SHP77 treated with DMSO at 0.1 percent for 48 hours (cell line): ENCODE measurements at regions not wholly inside any gene's neighbourhood (a gene's known extent, or its start where the extent isn't known, plus 50 kb on each side); places are given as distances from the start of the nearest gene placed in this dataset.

Experiments
- DNase-seq: peaks from one replicate; lab custom pipeline; 2025; lab: John Stamatoyannopoulos, UW

DNA sequence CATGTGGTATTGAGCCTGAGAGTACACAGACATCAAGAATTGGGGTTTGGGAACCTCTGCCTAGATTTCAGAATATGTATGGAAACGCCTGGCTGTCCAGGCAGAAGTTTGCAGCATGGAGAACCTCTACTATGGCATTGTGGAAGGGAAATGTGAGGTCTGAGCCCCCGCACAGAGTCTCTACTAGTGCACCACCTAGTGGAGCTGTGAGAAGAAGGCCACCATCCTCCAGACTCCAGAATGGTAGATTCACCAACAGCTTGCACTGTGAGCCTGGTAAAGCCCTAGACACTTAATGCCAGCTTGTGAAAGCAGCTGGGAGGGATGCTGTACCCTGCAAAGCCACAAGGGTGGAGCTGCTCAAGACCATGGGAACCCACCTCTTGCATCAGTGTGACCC lies 658.2 kb downstream of the HACE1 start:
- DNase-seq: no peak

DNA sequence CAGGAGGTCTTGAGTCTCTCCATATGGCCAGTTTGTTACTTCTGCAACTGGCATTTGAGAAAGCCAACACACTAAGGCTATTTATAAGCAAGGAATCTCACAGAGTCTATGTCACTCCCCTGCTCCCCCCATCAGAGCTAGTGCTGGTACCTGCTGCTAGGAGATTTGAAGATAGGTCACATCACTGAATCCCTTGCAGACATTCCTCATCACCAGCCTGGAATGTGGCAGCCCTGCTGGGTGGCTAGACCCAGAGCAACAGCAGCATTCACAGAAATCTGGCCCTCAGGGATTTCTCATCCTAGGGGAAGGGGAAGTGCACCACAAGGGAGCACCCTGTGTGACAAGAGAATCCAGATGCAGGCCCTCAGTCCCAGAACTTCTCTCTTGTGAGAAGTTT lies 672.1 kb downstream of the HACE1 start:
- no peak for DNase-seq

DNA sequence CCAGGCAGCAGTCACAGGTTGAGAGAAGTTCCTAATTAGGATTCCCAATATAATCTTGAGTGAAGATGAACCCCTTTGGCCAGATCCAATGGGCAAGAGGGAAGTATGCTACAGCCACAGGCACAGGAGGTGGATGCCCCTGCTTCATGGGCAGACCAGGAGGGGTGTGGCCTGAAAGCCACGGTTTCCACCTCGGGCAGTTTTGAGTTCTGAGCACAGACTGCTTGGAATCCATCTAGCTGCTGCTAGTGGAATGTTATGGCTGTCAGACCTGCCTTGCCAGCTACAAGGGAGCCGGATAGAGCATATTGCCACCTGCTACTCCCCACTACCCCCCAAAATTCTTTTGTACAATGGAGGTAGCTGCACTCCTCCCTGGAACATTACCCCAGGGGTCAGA lies 672.9 kb downstream of the HACE1 start:
- no peak for DNase-seq

DNA sequence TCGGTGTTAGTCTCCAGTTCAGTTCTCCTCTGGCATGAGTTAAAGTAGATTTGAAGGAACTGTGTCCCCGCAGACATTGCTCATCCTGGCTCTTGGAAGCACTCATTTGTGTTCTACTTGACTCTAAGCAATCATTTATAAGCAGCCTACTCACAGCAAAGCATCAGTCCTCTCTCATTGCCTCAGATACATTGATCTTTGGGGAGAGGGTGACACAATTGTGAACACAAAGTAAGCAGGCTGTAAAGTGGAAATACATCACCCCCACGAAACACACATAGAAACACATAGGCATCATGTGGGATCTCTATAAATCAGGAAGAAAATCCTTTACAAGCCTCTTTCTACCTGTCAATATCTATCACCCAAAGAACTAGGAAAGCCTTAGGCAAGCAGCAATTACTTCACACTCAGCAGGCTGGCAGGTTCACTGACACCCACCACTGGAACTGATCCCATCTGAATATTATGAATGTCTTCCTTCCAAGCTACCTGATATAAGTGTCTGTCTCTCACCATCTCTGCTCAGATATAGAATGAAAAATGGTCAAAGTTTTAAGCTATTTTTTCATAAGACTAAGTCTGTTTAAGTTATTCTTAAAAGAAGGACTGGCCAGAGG lies 675.8 kb downstream of the HACE1 start:
- DNase-seq: no peak

DNA sequence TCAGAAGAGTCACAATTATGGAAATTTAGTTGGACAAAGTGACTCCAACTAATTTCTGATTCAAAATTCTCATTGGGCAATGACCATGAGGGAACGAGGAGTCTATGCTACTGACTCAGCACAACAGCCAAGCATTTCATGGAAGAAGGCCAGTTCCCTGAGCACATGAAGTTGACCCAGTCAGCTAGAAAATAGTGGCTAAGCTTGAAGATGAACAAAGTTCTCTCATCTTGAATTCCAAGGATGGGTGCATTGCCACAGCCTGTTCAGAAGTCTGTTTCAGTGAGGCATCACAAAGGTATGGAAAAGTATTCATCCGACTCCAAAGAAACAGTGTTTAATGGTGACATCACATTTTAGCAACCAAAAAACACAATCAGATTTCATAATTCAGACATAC lies 676.9 kb downstream of the HACE1 start:
- DNase-seq: no peak

DNA sequence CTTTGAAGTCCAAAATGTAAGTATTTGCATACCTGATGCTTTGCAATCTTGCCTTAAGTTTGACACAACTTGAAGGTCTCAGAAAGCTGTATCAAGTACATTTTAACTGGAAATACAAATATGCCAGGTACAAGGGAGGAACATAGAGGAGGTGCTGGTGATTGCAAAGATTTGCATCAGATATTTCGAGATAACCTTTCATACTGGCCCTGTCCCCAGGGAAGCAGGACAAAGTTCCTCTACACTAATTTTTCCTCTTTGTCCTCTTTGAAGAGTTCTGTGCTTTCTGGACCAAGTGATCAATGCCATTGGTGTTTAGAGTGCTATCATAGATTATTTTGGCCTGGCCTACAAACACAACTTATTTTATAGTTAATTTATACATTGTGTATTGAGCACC lies 686.1 kb downstream of the HACE1 start:
- DNase-seq: no peak

DNA sequence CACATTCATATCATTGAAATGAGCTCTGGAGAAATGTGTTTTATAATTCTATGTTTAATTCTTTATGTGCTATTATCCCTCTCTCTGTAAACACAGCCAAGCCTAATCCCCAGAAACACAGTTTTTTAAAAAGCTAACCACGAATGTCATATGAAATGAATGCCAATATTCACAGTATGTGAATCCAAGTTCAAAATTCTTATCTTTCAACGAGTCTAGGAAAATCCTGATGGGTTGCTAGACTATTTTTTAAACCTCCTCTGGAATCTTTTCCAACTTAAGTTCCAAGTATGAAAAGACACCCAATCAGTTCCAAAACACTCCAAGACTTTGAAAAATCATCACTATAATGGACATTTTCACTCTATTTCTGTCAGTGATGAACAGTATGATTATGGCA lies 689.3 kb downstream of the HACE1 start:
- no peak for DNase-seq

DNA sequence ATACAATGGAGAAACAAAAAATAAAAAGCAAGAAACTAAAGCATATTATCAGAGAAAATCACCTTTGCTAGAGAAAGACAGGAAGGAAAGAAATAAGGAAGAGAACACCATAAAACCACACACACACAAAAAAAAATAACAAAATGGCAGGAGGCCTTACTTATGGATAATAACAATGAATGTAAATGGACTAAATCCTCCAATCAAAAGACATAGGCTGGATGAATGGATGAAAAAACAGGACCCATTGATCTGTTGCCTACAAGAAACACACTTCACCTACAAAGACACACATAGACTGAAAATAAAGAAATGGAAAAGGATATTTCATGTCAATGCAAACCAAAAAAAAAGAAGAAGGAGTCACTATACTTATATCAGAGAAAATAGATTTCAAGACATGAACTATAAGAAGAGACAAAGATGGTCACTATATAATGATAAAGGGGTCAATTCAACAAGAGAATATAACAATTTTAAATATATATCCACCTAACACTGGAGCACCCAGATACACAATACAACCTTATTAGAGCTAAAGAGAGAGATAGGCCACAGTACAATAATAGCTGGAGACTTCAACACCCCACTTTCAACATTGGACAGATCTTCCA lies 693.6 kb downstream of the HACE1 start:
- DNase-seq: no peak

DNA sequence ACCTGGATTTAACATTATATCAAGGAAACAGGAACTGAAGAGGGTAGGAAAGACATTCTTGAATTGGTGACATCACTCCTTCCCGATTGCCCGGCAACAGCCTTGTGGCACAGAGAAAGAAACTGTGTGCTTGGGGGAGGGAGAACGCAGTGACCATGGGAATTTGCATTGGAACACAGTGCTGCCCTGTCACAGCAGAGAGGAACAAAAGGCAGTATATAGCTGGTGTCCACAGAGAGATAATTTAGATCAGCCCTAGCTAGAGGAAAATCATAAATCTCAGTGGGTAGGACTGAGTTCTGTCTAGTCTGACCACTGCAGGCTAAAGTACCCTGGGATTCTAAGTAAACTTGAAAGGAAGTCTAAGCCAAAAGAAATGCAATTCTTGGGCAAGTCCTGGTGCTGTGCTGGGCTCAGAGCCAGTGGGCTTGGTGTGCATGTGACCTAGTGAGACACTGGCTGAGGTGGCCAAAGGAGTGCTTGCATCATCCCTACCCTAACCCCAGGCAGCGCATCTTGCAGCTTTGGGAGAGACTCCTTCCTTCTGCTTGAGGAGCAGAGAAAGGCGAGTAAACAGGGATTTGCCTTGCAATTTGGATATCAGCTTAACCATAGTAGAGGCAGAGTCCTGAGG lies 697.6 kb downstream of the HACE1 start:
- DNase-seq: no peak

DNA sequence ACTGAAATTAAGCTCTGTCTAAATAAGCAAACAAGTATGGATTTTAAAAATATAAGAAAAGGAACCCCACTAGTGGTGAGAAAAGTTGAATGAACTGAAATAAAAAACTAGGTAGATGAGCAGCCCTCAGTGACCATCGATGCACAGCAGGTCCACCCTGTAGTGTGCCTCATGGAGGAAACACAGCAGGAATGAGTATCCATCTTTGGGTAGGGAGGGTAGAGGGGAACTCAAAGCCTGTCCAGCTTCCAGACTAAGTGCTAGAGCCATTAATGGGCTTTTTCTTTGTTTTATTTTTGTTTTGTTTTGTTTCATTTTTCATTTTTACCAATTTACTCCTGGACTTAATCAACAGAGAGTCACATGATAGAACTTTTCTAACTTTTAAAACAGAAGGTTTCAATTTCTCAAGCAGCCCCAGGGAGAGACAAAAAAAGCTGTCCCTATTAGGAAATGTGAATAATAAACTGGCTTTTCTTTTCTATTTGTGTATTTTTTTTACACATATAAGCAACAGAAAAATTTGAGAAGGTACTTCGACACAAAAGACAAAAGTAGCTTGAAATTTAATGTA lies 700.6 kb downstream of the HACE1 start:
- no peak for DNase-seq

DNA sequence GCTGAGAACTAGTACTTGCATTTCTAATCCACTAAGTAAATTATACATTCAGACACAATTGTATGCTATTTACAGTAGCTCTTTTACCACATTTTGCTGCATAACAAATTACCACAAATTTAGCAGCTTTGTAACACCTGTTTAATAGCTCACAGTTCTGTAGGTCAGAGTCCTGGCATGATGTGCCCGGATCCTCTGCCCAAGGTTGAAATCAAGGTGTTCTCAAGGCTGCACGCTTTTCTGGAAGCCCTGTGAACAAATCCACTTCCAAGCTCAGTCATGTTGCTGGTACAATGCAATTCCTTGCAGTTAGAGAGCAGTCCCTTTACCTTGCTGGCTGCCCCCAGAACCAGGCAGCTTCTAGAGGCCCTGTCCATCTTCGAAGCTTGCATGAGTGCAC lies 716.0 kb downstream of the HACE1 start:
- DNase-seq: no peak

DNA sequence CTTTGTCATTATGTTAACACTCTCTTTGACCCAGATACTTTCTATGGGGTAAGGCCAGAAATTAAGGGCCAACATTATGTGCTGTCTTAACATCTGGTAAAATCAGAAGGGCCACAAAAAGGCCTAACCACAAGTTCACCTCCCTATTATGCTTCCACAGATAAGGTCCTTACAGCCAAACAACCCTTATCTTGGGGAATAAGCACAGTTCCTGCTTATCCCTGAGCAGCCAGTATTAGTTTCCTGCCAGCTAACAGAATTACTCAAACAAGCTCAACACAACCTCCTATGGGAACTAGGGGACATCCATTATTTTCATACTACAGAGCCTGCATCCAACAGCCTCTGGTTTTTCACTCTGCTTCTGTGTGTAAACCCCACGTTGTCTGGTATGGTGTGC lies 724.8 kb downstream of the HACE1 start:
- DNase-seq: no peak

DNA sequence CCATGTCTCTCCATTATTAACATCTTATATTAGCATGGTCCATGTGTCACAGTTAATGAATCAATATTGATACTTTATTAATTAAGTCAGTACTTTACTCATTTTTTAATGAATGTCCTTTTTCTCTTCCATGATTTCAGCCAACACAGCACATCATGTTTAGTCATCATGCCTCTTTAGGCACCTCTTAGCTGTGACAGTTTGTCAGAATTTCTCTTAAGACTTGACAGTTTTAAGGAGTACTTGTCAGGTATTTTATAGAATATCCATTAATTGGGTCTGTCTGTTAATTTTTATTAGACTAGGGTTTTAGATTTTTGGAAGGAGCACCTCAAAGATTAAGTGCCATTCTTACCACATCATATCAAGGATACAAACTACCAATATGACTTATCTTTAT lies 729.4 kb downstream of the HACE1 start:
- no peak for DNase-seq

DNA sequence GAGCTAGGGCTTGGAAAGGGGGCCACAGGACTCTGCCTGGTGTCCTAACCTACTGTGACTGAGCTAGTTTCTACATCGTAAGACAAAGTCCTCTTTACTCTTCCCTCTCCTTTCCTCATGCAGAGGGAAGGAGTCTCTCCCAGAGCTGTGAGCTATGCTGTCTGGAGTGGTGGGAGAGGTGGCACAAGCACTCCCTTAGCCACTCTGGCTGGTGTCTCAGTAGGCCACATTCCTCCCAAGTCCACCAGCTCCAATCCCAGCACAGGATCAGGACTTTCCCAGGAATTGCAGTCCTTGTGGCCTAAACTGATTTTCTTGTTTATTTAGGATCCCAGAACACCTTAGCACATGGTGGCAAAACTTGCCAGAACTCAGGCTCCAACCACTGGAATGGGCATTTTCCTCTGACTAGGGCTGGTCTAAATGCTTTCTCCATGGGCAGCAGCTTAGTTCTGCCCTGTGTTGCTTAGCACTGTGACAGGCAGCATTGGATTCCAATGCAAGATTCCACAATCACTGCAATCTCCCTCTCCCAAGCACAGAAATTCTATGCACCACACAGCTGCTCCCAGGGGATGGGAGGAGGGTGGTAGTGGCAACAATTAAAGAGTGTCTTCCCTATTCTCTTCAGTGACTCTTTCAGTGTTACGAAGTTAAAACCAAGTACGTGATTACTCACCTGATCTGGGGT lies 733.3 kb downstream of the HACE1 start:
- no peak for DNase-seq

DNA sequence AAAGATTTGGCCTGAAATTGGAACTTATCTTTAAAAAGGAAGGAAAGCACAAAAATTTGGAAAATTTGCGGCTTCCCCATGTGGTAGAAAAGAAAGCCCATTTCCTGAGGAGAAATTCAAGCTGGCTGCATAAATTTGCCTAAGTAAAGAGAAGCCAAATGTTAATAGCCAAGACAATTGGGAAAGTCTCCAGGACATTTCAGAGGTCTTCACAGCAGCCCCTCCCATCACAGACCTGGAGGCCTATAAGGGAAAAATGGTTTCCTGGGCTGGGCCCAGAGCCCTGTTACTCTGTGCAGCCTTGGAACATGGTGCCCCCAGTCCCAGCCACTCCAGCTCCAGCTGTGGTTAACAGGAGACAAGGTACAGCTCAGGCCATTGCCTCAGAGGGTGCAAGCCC lies 736.5 kb downstream of the HACE1 start:
- DNase-seq: no peak

DNA sequence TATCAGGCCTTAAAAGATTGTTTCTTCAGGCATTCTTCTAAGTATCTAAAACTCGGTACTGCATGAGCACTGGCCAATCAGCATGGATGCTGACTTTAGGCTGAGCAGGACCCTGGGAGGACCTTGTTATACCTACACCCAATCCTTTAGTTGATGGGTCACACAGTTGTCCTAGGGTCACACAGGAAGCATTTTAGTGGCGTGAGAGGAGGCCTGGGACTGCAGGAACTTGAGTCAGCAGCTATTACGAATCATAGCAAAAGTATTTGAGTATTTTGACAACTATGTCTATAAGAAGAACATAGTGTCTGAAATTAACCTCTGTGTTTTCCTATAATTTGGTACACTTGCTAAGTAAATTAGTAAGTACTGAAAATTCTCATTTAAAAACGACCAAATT lies 741.4 kb downstream of the HACE1 start:
- no peak for DNase-seq

DNA sequence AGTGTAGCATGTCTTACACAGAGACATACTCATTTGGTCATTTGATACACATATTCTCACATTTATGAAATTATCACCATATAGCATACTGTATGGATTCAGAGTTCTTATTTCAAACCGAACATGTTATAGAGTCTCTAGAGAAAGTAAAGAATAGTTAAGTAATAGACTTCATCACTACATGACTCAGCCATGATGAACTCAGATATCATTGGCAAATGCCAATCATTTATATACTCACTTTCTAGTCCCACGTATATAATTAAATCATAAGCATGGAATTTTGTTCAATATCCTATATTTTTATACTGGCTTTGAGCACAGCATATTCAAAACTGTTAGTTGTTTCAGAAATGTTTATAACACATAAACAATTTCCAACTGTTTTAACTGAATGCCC lies 749.9 kb downstream of the HACE1 start:
- no peak for DNase-seq

DNA sequence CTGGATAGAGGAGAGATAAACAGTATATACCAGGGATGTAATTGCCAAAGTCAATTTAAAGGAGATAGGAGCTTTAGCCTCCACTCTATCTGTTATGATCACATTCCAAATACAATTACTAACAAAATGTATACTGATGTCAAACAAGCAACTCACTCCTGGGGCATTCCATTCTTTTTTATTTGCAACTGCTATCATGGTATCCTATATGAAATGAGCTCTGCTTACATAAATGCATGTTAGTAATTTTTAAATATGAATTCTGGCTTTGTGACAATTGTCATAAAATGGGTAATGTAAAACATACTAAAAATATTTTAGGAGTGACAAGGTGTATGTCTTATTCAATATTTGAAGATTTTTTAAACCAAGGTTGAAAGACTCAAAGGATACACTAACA lies 751.1 kb downstream of the HACE1 start:
- DNase-seq: no peak

DNA sequence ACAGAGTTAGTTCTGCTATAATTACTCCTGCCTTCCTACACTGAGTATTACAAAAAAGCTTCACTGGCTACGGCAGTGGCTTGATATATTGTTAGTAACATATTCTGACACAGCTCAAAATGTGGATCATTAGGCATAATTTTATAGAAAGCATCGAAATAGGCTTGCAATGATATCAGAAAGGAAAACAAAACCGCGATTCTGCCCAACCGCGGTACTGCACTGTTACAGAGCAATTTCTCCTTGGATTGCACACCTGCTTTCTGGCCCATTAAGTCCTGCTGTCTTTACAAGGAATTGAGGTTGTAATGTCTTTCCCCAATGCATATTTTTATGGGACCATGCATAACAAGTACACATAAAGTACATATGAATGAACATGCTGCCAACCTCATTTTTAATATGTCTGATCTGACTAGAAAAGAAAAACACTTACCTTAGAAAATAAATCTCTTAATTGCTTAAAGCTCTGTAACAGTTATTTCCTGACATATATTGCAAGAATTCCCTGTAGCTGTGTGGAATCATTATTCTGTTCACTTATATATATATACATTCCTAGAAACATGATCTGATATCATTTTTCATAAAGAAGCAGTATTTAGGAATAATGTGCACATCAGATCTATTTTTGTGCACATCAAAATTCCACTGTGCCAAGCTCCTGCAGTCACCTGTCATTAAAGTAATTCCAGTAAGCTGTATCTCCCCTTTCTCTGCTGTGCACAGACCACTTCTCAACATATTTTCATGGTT lies 763.9 kb downstream of the HACE1 start:
- DNase-seq: peak; percentile 59

DNA sequence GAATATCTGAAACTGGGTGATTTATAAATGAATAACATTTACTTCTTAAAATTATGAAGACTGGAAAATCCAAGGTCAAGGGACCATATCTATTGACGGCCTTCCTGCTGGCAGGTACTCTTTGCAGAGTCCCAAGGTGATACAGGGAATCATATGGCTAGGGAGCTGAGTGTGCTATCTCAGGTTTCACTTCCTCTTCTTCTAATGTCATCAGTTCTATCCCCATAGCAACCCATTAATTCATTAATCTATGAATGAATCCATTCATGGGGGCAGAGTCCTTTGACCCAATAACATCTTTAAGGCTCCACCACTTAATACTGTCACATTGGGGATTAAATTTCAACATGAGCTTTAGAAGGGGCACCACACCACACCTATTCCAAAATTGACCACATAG lies 772.0 kb downstream of the HACE1 start:
- no peak for DNase-seq

DNA sequence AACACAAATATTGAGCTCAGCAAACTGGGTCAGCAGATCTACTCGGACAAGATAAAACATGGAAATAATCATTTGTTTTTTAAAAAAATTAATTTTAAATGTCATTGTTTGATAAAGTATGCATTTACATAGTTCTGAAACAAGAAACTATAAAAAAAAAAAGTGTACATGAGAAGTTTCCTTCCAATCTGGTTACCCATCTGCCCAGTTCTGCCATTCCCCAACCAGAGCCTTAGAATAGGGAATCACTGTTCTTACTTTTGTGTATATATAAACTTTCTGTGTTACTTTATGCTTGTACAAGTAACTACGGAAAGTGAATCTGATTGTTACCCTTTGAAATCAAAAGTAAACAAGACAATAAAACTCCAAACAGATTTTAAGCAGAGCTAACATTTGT lies 791.4 kb downstream of the HACE1 start:
- no peak for DNase-seq

DNA sequence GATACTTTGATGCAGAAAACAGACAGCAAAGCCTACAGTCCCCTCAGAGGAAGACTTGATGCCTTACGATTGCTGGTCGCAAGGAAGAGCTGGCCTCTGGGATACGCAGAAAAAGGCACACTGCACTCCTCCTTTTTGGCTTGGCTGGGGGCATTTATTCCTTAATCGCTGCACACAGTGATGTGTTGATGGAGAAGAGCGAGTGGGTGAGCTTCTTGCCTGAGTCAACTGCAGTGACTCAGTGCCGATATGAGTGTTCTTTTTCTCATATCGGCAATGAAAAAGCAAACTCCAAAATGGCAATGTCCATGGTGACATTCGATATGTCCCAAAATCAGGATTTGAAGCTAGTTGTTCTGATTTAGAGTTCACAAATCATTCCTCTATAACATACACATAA lies 794.8 kb downstream of the HACE1 start:
- no peak for DNase-seq
